K562 (cell line): ENCODE measurements at regions not wholly inside any gene's neighbourhood (a gene's known extent, or its start where the extent isn't known, plus 50 kb on each side); places are given as distances from the start of the nearest gene placed in this dataset.

Experiments used
- ELK3 ChIP-seq: fragments of 450-650 bp; formaldehyde crosslinking; IDR thresholded peaks from 2 replicates; pipeline ENCODE4 v1.4.0; 2020; ENCODE audit warnings: mild to moderate bottlenecking
- GATAD2B ChIP-seq: fragments of 450-650 bp; IDR thresholded peaks from 2 replicates; pipeline ENCODE4 v1.6.1; 2017; ENCODE audit warnings: mild to moderate bottlenecking, borderline replicate concordance
- HCFC1 ChIP-seq: IDR thresholded peaks from 2 replicates; pipeline ENCODE4 v1.6.1; 2012; ENCODE audit warnings: low read depth, low read length, improper control_type of control experiment
- POLR2AphosphoS5 ChIP-seq: IDR thresholded peaks from 2 replicates; pipeline ENCODE4 v1.6.1; 2011; ENCODE audit warnings: mild to moderate bottlenecking, low read depth, low read length, moderate library complexity; ENCODE audit not compliant: control insufficient read depth, insufficient read depth
- SMARCE1 ChIP-seq: fragments of 450-650 bp; IDR thresholded peaks from 2 replicates; pipeline ENCODE4 v1.7.1; 2016; ENCODE audit warnings: mild to moderate bottlenecking
- SRF ChIP-seq, 2 experiments: fragments of 250-450, 450-650 bp in 1 of 2; sonication (Bioruptor Pico) in 1 of 2; sonication (generic) in 1 of 2; formaldehyde crosslinking; IDR thresholded peaks; 2 replicates each; pipeline versions ENCODE4 v1.5.0 to v1.5.1; 2020 to 2022; ENCODE audit warnings: mild to moderate bottlenecking in 1 of 2, missing genetic modification reagents in 1 of 2
- TEAD2 ChIP-seq: fragments of 450-650 bp; IDR thresholded peaks from 2 replicates; pipeline ENCODE4 v1.6.1; 2016; ENCODE audit warnings: missing genetic modification characterization, control low read depth, missing compliant biosample characterization
- ZBTB12 ChIP-seq: fragments of 250-450 bp; sonication (Bioruptor Pico); IDR thresholded peaks from 2 replicates; pipeline ENCODE4 v1.4.0; 2020
- ZNF639 ChIP-seq, 2 experiments: fragments of 200-800 bp in 1 of 2; sonication (Bioruptor generic) in 1 of 2; sonication (generic) in 1 of 2; formaldehyde crosslinking in 1 of 2; IDR thresholded peaks in 1 of 2; conservative IDR thresholded peaks in 1 of 2; 2 replicates each; pipeline versions ENCODE4 v1.5.0 to v1.6.1; 2016 to 2020; ENCODE audit warnings: missing compliant biosample characterization in 1 of 2, missing genetic modification characterization in 1 of 2, missing genetic modification reagents in 1 of 2

- TF ChIP-seq GATAD2B (no peak), ZBTB12 (CRISPR knock-in tag) (no peak), SRF (CRISPR knock-in tag; IDR thresholded peaks at IDR 0.05) (0 out of 4 replicates have a peak, but pooled peaks of 1 of the 2 experiments have one; percentile 6), ZNF639 (CRISPR knock-in tag; conservative IDR thresholded peaks at IDR 0.05 in 1 of 2, IDR thresholded peaks at IDR 0.05 in 1 of 2) (no peak), ELK3 (CRISPR knock-in tag) (no peak), TEAD2 (tag) (no peak), SMARCE1 (peak; percentile 62; the same call in 1 of the 2 replicates), HCFC1 (no peak), POLR2AphosphoS5 (0 out of 2 replicates have a peak, but pooled peaks have one; percentile 4)
These were observed 89.0 kb upstream of the PIK3CG start for GRCh38 chr7:106775975-106776607.
